Islet of Langerhans (tissue), 1 donor: ENCODE measurements at regions not wholly inside any gene's neighbourhood (a gene's known extent, or its start where the extent isn't known, plus 50 kb on each side); places are given as distances from the start of the nearest gene placed in this dataset.

Source experiments
- FAIRE-seq: peaks from one replicate; lab custom pipeline; 2011; peaks lifted over from hg19 to GRCh38; lab: Jason Lieb, UNC

DNA sequence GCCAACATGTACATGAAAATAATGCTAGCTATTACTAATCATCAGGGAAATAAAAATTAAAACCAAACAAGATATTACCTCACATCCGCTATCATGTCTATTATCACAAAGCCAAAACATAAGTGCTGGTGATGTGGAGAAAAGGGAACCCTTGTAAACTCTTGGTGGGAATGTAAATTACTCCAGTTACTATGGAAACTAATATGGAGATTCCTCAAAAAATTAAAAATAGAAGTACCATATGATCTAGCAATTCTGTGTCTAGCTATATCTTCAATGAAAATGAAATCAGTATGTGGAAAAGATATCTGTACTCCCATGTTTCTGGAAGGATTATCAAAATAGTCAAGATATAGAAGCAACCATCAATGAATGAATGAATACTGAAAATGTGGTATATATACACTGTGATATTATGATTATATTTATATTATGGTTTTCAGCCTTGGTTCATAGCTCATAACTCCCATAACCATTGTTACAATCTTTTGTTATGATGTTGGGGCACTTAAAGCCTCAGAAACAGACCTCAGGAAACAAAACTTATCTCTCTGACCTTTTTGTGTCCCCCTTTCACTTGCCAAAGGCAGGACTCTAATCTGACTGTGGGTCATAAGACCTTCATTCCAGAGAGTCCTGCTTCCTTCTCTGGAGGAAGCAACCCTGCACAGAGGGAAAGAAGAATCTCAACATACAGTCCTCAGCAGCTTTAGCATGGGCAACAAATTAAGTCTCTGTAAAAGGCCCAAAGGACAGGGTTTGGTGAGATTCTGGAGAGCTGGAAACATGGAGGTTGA is 933.2 kb downstream of the ADGRL3 start:
- FAIRE-seq, result no peak

DNA sequence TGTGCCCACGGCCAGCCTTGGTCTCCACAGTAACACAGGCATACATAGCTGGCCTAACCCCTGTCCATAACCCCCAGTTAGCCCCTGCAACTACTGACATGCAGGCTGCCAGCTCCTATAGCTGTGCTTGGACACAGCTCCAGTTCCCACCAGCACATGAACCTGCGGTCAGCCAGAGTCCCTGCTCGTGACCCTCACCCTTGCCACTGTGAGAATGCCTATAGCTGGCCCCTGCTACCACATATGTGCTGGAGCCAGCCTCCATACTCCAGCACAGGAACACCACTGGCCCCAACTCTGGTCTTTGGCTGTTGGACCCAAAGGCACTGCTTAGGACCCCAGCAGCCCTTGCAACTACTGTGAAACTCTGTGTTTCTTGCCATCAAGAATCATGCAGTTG is 930.9 kb downstream of the ADGRL3 start:
- FAIRE-seq, result no peak

- FAIRE-seq, result no peak
Observed at GRCh38 chr4:62130637-62131036, 930.5 kb downstream of the ADGRL3 start.

GRCh38 chr4:62130230-62130629 is 930.1 kb downstream of the ADGRL3 start:
- no peak for FAIRE-seq
